ENCODE measurements at regions not wholly inside any gene's neighbourhood (a gene's known extent, or its start where the extent isn't known, plus 50 kb on each side); places are given as distances from the start of the nearest gene placed in this dataset.

GRCh38 chr12:115335594-115335993, 651.6 kb upstream of the TBX3 start:
- Histone ChIP-seq H3K4me1 (ENCODE audit: control insufficient read depth in 4 of 4, insufficient read depth in 4 of 4, low read length in 3 of 4) (no peaks in the 10 kb centered on the region), H3K9ac (ENCODE audit: low read depth in 1 of 2, low read length in 2 of 2) (no peak overlapping the region), H3K4me3 (ENCODE audit: low read depth in 1 of 3, low read length in 3 of 3) (no peak overlapping the region), H3K27ac (ENCODE audit: low read depth in 1 of 2, low read length in 2 of 2) (no peak overlapping the region), H3K36me3 (ENCODE audit: control insufficient read depth in 4 of 4, insufficient read depth in 3 of 4, low read depth in 1 of 4, low read length in 3 of 4) (no peaks in the 10 kb centered on the region), H3K9me3 (ENCODE audit: control insufficient read depth in 4 of 4, low read length in 3 of 4) (no peaks in the 10 kb centered on the region), H3K27me3 (ENCODE audit: control insufficient read depth in 4 of 4, insufficient read depth in 4 of 4, low read length in 3 of 4) (no peaks in the 10 kb centered on the region)
- WGBS: 86% methylated on average over 9 of the region's 9 CpGs
- TF ChIP-seq REST (IDR thresholded peaks at IDR 0.05): no peak
- no peak for TF ChIP-seq HNF4A (conservative IDR thresholded peaks at IDR 0.05)
- TF ChIP-seq HNF4G (IDR thresholded peaks at IDR 0.05): no peak
- TF ChIP-seq EGR1 (IDR thresholded peaks at IDR 0.05; ENCODE audit: low read depth in 2 of 2): no peak
- no peak for DNase-seq (ENCODE audit: low spot score)

- no peak overlapping the region for H3K9ac ChIP-seq (ENCODE audit: low read depth in 1 of 2, low read length in 2 of 2)
- H3K4me3 ChIP-seq (ENCODE audit: low read depth in 1 of 3, low read length in 3 of 3): no peak overlapping the region
- no peaks in the 10 kb centered on the region for H3K27me3 ChIP-seq (ENCODE audit: control insufficient read depth in 4 of 4, insufficient read depth in 4 of 4, low read length in 3 of 4)
- H3K4me1 ChIP-seq (ENCODE audit: control insufficient read depth in 4 of 4, insufficient read depth in 4 of 4, low read length in 3 of 4): no peaks in the 10 kb centered on the region
- no peaks in the 10 kb centered on the region for H3K9me3 ChIP-seq (ENCODE audit: control insufficient read depth in 4 of 4, low read length in 3 of 4)
- DNase-seq (ENCODE audit: low spot score): no peak
- no peaks in the 10 kb centered on the region for H3K36me3 ChIP-seq (ENCODE audit: control insufficient read depth in 4 of 4, insufficient read depth in 3 of 4, low read depth in 1 of 4, low read length in 3 of 4)
- TF ChIP-seq RXRA (IDR thresholded peaks at IDR 0.05) (no peak), HNF4A (conservative IDR thresholded peaks at IDR 0.05) (no peak), CTCF (IDR thresholded peaks at IDR 0.05; ENCODE audit: low read depth, low read length, missing input control) (no peak), GABPA (IDR thresholded peaks at IDR 0.05 in 1 of 2, conservative IDR thresholded peaks at IDR 0.05 in 1 of 2) (no peak), REST (IDR thresholded peaks at IDR 0.05) (no peak), ZBTB33 (IDR thresholded peaks at IDR 0.05) (no peak), YY1 (IDR thresholded peaks at IDR 0.05) (no peak), HNF4G (IDR thresholded peaks at IDR 0.05) (no peak), TAF1 (conservative IDR thresholded peaks at IDR 0.05) (no peak), ATF3 (IDR thresholded peaks at IDR 0.05) (no peak), RAD21 (IDR thresholded peaks at IDR 0.05) (no peak), JUND (IDR thresholded peaks at IDR 0.05) (no peak), MAX (IDR thresholded peaks at IDR 0.05) (no peak)
- 77% methylated on average over 2 of the region's 2 CpGs for WGBS
- no peak overlapping the region for H3K27ac ChIP-seq (ENCODE audit: low read depth in 1 of 2, low read length in 2 of 2)
These were observed 651.1 kb upstream of the TBX3 start for GRCh38 chr12:115335048-115335447.

All from liver (tissue), 8 donors.